ENCODE measurements at regions not wholly inside any gene's neighbourhood (a gene's known extent, or its start where the extent isn't known, plus 50 kb on each side); places are given as distances from the start of the nearest gene placed in this dataset.

DNA sequence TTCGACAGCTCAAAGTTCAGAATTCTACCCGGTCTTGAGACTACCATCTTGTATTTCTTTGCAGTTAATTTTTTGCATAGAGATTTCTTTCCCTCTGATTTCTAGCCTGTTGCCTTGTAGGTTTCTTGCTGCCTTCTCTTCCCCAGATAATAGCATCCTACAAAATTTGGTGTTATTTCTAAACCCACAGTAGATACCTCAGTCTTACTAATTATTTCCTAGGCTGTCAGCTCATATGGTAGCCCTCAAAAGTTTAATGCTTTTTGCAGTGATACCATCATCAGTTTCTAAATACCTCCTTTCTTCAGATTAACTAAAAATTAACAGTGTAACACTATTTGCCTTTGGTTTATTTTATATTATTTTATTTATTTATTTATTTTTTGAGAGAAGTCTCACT, 61.9 kb upstream of the TMPO start:
- TF ChIP-seq CTCF (IDR thresholded peaks at IDR 0.05; ENCODE audit: low read length) (no peak), EZH2 (optimal IDR thresholded peaks at IDR 0.05; ENCODE audit: low read depth, low read length) (no peak)
